H9 (cell line): ENCODE measurements at regions not wholly inside any gene's neighbourhood (a gene's known extent, or its start where the extent isn't known, plus 50 kb on each side); places are given as distances from the start of the nearest gene placed in this dataset.

ENCODE experiments used
- DNase-seq: peaks from one replicate; pipeline ENCODE4 v3.0.0-alpha.2; 2017
- H2AFZ ChIP-seq: one replicate; pipeline ENCODE4 v1.6.1; 2013; ENCODE audit warnings: mild to moderate bottlenecking, low read length, control low read depth, moderate library complexity
- H2AK5ac ChIP-seq: 2 replicates; pipeline ENCODE4 v1.6.1; 2013; ENCODE audit warnings: low read length, control low read depth, mixed read lengths; ENCODE audit not compliant: insufficient read length
- H2BK120ac ChIP-seq: one replicate; pipeline ENCODE4 v1.6.1; 2013; ENCODE audit warnings: low read depth, mild to moderate bottlenecking, low read length, control low read depth, inconsistent platforms; ENCODE audit not compliant: poor library complexity, severe bottlenecking
- H2BK12ac ChIP-seq: 2 replicates; pipeline ENCODE4 v1.6.1; 2013; ENCODE audit warnings: low read length, control low read depth, mixed read lengths, low read depth; ENCODE audit not compliant: insufficient read length
- H2BK15ac ChIP-seq: 2 replicates; pipeline ENCODE4 v1.6.1; 2013; ENCODE audit warnings: low read depth, low read length, control low read depth
- H2BK20ac ChIP-seq: one replicate; pipeline ENCODE4 v1.6.1; 2013; ENCODE audit warnings: low read depth, mild to moderate bottlenecking, low read length, control low read depth, inconsistent platforms; ENCODE audit not compliant: poor library complexity, severe bottlenecking
- H2BK5ac ChIP-seq: 2 replicates; pipeline ENCODE4 v1.6.1; 2013; ENCODE audit warnings: low read length, control low read depth, mixed read lengths; ENCODE audit not compliant: insufficient read length
- H3K14ac ChIP-seq: 2 replicates; pipeline ENCODE4 v1.6.1; 2013; ENCODE audit warnings: low read length, control low read depth; ENCODE audit not compliant: insufficient read depth
- H3K18ac ChIP-seq: 2 replicates; pipeline ENCODE4 v1.6.1; 2013; ENCODE audit warnings: low read depth, mild to moderate bottlenecking, mixed read lengths, low read length, control low read depth; ENCODE audit not compliant: insufficient read length
- H3K23ac ChIP-seq: 2 replicates; pipeline ENCODE4 v1.6.1; 2013; ENCODE audit warnings: low read length, control low read depth, mixed read lengths, low read depth; ENCODE audit not compliant: insufficient read length
- H3K23me2 ChIP-seq: 2 replicates; pipeline ENCODE4 v1.6.1; 2013; ENCODE audit warnings: low read depth, mild to moderate bottlenecking, mixed read lengths, low read length, control low read depth; ENCODE audit not compliant: insufficient read length, poor library complexity, severe bottlenecking
- H3K27ac ChIP-seq: 2 replicates; pipeline ENCODE4 v1.5.1; 2013; ENCODE audit warnings: low read length, control low read depth, mixed read lengths, low read depth; ENCODE audit not compliant: insufficient read length
- H3K27me3 ChIP-seq: 2 replicates; pipeline ENCODE4 v1.6.1; 2013; ENCODE audit warnings: low read length, control low read depth, inconsistent platforms; ENCODE audit not compliant: insufficient read depth
- H3K4ac ChIP-seq: 2 replicates; pipeline ENCODE4 v1.6.1; 2013; ENCODE audit warnings: low read depth, mild to moderate bottlenecking, control low read depth, inconsistent platforms, low read length, moderate library complexity
- H3K4me1 ChIP-seq: 2 replicates; pipeline ENCODE4 v1.6.1; 2013; ENCODE audit warnings: low read length, control low read depth, inconsistent platforms; ENCODE audit not compliant: insufficient read depth
- H3K4me2 ChIP-seq: 2 replicates; pipeline ENCODE4 v1.6.1; 2013; ENCODE audit warnings: low read length, control low read depth, mixed read lengths; ENCODE audit not compliant: insufficient read length, insufficient read depth
- H3K56ac ChIP-seq: 2 replicates; pipeline ENCODE4 v1.6.1; 2013; ENCODE audit warnings: low read depth, mild to moderate bottlenecking, mixed read lengths, low read length, control low read depth; ENCODE audit not compliant: insufficient read length
- H3K79me1 ChIP-seq: 2 replicates; pipeline ENCODE4 v1.6.1; 2013; ENCODE audit warnings: low read depth, mild to moderate bottlenecking, moderate library complexity, low read length, control low read depth, inconsistent platforms; ENCODE audit not compliant: insufficient read depth, poor library complexity, severe bottlenecking
- H3K79me2 ChIP-seq: 2 replicates; pipeline ENCODE4 v1.6.1; 2013; ENCODE audit warnings: low read length, control low read depth, inconsistent platforms; ENCODE audit not compliant: insufficient read depth
- H3K9ac ChIP-seq: 2 replicates; pipeline ENCODE4 v1.6.1; 2013; ENCODE audit warnings: low read length, control low read depth, mixed read lengths; ENCODE audit not compliant: insufficient read length; ENCODE audit errors: extremely low read depth
- H3K9me3 ChIP-seq: one replicate; pipeline ENCODE4 v1.6.1; 2013; ENCODE audit warnings: low read depth, low read length, inconsistent platforms; ENCODE audit not compliant: control insufficient read depth
- H3T11ph ChIP-seq: one replicate; pipeline ENCODE4 v1.6.1; 2013; ENCODE audit warnings: mild to moderate bottlenecking, low read length, control low read depth, inconsistent platforms
- H4K20me1 ChIP-seq: one replicate; pipeline ENCODE4 v1.6.1; 2013; ENCODE audit not compliant: control insufficient read depth, insufficient read length, insufficient read depth
- H4K5ac ChIP-seq: 2 replicates; pipeline ENCODE4 v1.6.1; 2013; ENCODE audit warnings: low read depth, mild to moderate bottlenecking, mixed read lengths, low read length, control low read depth; ENCODE audit not compliant: insufficient read length
- H4K8ac ChIP-seq: replicated peaks from 2 replicates; pipeline ENCODE4 v1.6.1; 2013; ENCODE audit warnings: low read length, control low read depth, mixed read lengths, low read depth; ENCODE audit not compliant: insufficient read length
- H4K91ac ChIP-seq: 2 replicates; pipeline ENCODE4 v1.6.1; 2013; ENCODE audit warnings: low read depth, mild to moderate bottlenecking, moderate library complexity, mixed read lengths, low read length, control low read depth; ENCODE audit not compliant: insufficient read length
- H3K27ac Mint-ChIP-seq, 3 experiments: 2 replicates in 2 of 3; 3 replicates in 1 of 3; pipeline ENCODE4 v1.8.0; 2020 to 2021; ENCODE audit warnings: mixed read lengths in 3 of 3, mild to moderate bottlenecking in 1 of 3, moderate library complexity in 1 of 3
- H3K27me3 Mint-ChIP-seq: 2 replicates; pipeline ENCODE4 v1.8.0; 2021; ENCODE audit warnings: low read depth, mild to moderate bottlenecking, moderate library complexity, mixed read lengths
- H3K36me3 Mint-ChIP-seq, 3 experiments: 2 replicates in 2 of 3; 3 replicates in 1 of 3; pipeline ENCODE4 v1.8.0; 2020 to 2021; ENCODE audit warnings: low read depth in 3 of 3, mixed read lengths in 3 of 3; ENCODE audit not compliant: insufficient read depth in 1 of 3
- H3K4me1 Mint-ChIP-seq, 2 experiments: 2 replicates each; pipeline ENCODE4 v1.8.0; 2020; ENCODE audit warnings: mixed read lengths in 2 of 2
- H3K4me3 Mint-ChIP-seq, 2 experiments: 2 replicates in 1 of 2; 3 replicates in 1 of 2; pipeline ENCODE4 v1.8.0; 2020 to 2021; ENCODE audit warnings: mild to moderate bottlenecking in 2 of 2, mixed read lengths in 2 of 2, moderate library complexity in 1 of 2
- H3K9me3 Mint-ChIP-seq, 2 experiments: 2 replicates in 1 of 2; 3 replicates in 1 of 2; pipeline ENCODE4 v1.8.0; 2020; ENCODE audit warnings: mild to moderate bottlenecking in 2 of 2, mixed read lengths in 2 of 2, moderate library complexity in 1 of 2
- CTCF ChIP-seq: fragments of 200-600 bp; sonication (generic); conservative IDR thresholded peaks from 3 replicates; pipeline ENCODE4 v1.8.0; 2021; ENCODE audit warnings: antibody characterized with exemption, mild to moderate bottlenecking
- WGBS: extraction: QIAGEN DNeasy Blood & Tissue Kit; methylation state at CpG from one replicate; pipeline ENCODE4 v1.1.7; 2013; ENCODE audit warnings: missing lambda C conversion rate, low lambda C conversion rate, mixed read lengths; ENCODE audit not compliant: insufficient read length; ENCODE audit errors: extremely low coverage; 5-methylcytosine and 5-hydroxymethylcytosine counted together

- no peak for DNase-seq
- H3K79me2 ChIP-seq = no peaks in the 10 kb centered on the region
- no peaks in the 10 kb centered on the region for H3K9me3 Mint-ChIP-seq
- no peaks in the 10 kb centered on the region for H3K27me3 Mint-ChIP-seq
- no peaks in the 10 kb centered on the region for H3K4me1 ChIP-seq
- H4K20me1 ChIP-seq = no peaks in the 10 kb centered on the region
- no peak overlapping the region for H2AK5ac ChIP-seq
- no peak overlapping the region for H2BK120ac ChIP-seq
- H3K23me2 ChIP-seq = no peaks in the 10 kb centered on the region
- no peak overlapping the region for H3K23ac ChIP-seq
- H3K9me3 ChIP-seq = no peaks in the 10 kb centered on the region
- H3K4me3 Mint-ChIP-seq = no peak overlapping the region
- H3K18ac ChIP-seq = no peak overlapping the region
- no peak overlapping the region for H3K56ac ChIP-seq
- H4K91ac ChIP-seq = no peak overlapping the region
- no peak overlapping the region for H2AFZ ChIP-seq
- H3K27me3 ChIP-seq = no peaks in the 10 kb centered on the region
- H4K8ac ChIP-seq = no peak overlapping the region
- no peak overlapping the region for H2BK20ac ChIP-seq
- no peak for TF ChIP-seq CTCF
- no peak overlapping the region for H2BK15ac ChIP-seq
- H3K4ac ChIP-seq = no peak overlapping the region
- no peak overlapping the region for H3K4me2 ChIP-seq
- no CpG with 5 or more reads among the region's 2 CpGs for WGBS
- H3K9ac ChIP-seq = no peak overlapping the region
- no peak overlapping the region for H3T11ph ChIP-seq
- H3K79me1 ChIP-seq = no peaks in the 10 kb centered on the region
- H3K27ac Mint-ChIP-seq = no peak overlapping the region
- H3K36me3 Mint-ChIP-seq = no peaks in the 10 kb centered on the region
- H2BK5ac ChIP-seq = no peak overlapping the region
- no peak overlapping the region for H3K14ac ChIP-seq
- no peak overlapping the region for H2BK12ac ChIP-seq
- peaks cover 3% of the 10 kb centered on the region in 2 experiments for H3K4me1 Mint-ChIP-seq
- no peak overlapping the region for H4K5ac ChIP-seq
- no peak overlapping the region for H3K27ac ChIP-seq
Measured at GRCh38 chr1:198917226-198917625, 278.4 kb downstream of the PTPRC start.
